ENCODE measurements at regions not wholly inside any gene's neighbourhood (a gene's known extent, or its start where the extent isn't known, plus 50 kb on each side); places are given as distances from the start of the nearest gene placed in this dataset.

GRCh38 chr6:143609972-143610371 lies 67.8 kb upstream of the PHACTR2 start:
- TF ChIP-seq CTCF (IDR thresholded peaks at IDR 0.05; ENCODE audit: low read depth, low read length) (no peak), EZH2phosphoT487 (IDR thresholded peaks at IDR 0.05; ENCODE audit: low read depth) (no peak)

Data from OCI-LY3 (cell line).